Activated CD8-positive, alpha-beta memory T cell treated with anti-CD3 and anti-CD28 coated beads for 36 hours (primary cell): ENCODE measurements at regions not wholly inside any gene's neighbourhood (a gene's known extent, or its start where the extent isn't known, plus 50 kb on each side); places are given as distances from the start of the nearest gene placed in this dataset.

Source experiments
- CTCF ChIA-PET: fragments of 350-600 bp; sonication (Branson Sonifier 250); formaldehyde crosslinking; loops from one replicate; lab custom pipeline; 2021; ENCODE audit warnings: antibody characterized with exemption; lab: Charles Lee
- POLR2A ChIA-PET: fragments of 350-600 bp; sonication (Branson Sonifier 250); formaldehyde crosslinking; loops from one replicate; lab custom pipeline; 2021; ENCODE audit warnings: antibody characterized with exemption; lab: Charles Lee

DNA sequence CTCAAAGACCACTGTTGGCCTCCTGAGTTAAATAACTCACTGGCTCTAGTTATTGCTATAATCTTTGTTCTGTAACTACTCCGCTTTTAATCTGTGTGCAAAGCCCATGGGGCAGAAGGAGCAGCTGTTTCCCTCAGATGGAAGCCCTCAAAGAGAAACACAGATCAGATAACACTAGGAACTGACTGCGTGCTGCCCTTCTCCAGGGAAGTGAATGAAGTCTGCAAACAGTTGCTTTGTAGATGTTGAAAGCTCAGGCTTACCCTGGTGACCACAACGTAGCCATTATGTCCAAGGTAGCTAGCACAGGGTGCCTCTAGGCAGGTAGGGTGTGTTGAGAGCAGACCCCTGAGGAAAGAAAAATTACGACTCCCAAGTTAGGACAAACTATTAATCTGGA lies 152.3 kb upstream of the STAC start:
- CTCF ChIA-PET, result no interaction called here
- POLR2A ChIA-PET, result no interaction called here

DNA sequence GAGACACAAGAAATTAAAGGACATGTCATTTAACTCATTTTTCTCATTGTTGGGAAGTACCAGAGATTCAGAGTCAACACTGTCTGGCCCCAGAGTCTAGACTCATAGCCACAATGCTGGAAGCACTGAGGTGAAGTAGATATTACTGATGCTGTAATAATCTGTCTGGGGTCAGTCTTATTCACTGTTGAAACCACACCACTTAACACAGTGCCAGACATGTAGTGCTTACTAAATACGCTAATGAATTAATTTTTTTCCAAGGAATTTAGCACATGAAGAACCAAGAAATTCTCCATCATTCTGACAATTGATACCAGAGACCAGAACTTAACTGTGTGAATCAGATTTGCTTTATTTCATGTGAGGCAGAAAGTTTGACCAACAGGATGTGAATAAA lies 150.8 kb upstream of the STAC start:
- POLR2A ChIA-PET, result no interaction called here
- CTCF ChIA-PET, result no interaction called here

DNA sequence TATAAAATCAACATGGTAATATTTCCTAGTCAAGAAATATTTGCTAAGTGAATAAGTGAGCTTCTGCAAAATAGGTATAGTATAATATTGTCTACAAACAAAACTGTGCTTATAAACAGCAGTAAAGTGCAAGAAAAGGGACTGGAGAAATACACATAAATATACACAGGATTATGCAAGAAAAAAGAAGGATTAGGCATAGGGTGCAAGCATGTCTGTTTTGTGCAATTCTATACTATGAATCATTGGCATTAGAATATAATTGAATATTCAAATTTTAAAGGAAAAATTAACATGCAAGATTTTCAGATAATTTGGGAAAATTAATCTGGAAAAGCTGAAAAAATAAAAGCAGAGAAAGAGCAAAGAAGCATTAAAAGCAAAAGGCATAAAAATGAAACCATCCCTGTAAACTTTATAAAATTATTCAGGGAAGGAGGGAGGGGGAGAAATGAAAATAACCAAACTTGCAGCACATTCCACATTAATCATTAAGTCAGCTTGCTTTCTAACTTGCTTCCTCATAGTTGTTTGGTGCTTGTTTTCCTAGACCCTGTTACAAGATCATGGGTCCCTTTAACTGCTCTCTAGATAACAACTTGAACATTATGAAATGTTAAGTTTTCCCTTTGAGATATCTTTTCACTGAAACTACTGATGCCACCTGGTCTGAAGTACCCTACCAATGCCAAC lies 147.4 kb upstream of the STAC start:
- POLR2A ChIA-PET, result no interaction called here
- CTCF ChIA-PET, result no interaction called here

DNA sequence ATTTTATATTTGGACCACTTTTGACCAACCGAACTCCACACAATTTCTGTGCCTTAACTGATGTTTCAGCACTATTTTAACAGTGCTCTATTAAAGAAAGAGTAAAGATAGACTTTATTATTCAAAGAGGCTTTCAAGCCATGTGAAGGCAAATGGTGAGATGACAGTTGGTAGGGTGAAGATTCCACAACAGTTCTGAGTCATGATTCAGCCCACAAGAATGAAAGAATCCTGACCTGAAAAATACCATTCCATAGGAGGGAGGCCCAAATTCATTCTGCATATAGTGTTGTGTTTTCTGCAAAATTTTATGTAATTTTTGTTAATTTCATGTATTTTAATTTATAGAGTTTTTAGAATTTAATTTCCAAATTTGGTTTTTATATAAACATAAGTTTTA lies 135.6 kb upstream of the STAC start:
- ChIA-PET POLR2A (no interaction called here), CTCF (no interaction called here)

DNA sequence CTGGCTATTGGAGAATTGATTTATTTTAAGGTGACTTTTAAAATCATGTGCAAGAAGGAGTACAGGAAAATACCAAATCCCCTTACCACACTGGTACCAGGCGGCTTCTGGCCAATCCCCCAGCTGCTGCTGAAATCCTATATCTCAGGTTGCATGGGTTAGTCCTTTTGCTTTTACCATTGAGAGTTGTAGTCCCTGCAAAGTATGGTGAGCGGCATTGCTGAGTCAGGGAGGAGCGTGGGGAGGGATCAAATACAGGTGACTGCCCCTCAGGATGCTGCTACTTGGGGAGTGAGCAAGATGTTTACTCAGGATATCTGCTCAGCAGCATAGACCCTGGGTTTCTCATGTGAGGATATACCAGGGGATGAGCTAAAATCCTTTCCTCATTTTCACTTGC lies 131.9 kb upstream of the STAC start:
- CTCF ChIA-PET, result no interaction called here
- POLR2A ChIA-PET, result no interaction called here

DNA sequence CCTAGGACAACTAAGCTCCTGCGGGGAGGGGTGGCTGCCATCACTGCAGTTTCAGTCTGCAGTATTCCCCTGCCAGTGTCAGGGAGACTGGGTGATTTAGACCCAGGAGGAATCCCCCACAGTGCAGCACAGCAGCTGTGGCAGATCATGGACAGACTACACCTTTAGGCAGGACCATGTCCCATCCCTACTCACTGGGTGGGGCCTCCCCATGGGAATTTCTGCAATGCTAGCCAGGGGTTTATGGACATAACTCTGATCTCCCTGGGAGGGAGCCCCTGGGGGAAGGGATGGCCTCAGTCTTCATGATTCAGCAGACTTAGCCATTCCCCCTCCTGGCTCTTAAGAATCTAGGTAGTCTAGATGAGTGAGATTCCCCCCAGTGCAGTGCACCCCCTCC lies 130.1 kb upstream of the STAC start:
- ChIA-PET POLR2A (no interaction called here), CTCF (no interaction called here)

DNA sequence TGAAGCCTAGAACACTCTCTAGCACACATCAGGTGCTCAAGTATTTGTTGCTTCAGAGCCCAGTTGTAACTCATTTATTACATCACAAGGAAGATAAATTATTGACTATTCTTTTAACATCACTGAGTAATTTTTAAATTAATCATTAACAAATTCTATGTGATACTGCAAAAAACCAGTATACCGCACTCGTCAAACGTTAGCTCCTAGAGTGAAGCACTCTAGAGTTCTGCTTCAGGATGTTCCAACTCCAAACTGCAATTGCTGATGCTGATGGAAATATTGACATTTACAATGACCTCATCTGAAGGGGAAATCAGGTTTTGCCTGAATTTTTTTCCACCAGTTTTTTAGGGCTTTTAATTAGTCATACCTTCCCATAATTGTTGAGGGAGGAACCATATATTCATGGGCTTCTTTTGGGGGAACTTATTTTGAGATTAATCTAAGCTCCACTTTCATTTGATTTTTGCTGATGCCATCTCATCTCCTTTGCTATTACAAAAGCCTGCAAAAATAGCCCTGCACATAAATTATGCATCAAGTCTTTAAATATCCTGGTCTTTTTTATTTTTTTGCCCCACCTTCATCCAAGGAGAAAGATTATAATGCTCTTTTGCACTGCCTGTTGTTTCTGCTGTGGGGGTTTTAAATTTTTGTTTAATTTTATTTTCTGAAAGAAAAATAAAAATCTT lies 123.0 kb upstream of the STAC start:
- ChIA-PET CTCF (no interaction called here), POLR2A (no interaction called here)

DNA sequence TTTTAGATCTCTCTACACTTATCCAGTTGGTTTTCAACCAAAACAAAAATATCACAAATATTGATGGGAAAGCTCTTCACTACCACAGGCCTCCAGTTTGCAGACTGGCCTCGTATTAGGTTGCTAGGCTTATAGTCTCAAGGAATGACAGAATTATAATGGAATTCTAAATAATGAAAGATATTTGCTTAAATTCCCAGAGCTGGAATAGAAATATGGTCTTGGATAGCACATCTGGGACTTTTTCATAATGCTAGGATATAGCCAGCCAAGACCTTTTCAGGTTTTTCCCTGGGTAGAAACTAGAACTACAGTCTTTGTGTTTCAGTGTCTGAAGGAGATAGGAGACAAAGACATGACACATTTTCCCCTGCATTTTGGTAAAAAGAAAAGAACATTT lies 121.9 kb upstream of the STAC start:
- ChIA-PET CTCF (no interaction called here), POLR2A (no interaction called here)

DNA sequence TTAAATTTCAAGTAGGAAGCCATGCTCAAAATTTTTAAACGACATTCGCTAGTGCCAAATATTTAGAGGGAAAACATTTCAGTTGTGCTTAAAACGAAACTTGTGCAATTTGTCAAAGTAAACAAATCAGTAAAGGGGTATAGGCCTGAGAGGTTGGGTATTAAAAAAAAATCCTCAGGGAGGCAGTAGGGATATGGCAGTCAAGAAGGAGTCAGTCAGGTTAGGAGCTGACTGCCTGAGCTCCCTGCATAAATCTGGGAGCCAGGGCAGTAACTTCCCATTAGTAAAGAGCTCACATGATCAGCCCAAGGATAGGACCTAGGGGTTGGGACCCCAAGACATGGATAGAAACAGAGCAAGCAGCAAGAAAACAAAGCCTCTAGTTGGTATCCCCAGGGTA lies 120.7 kb upstream of the STAC start:
- POLR2A ChIA-PET, result no interaction called here
- CTCF ChIA-PET, result no interaction called here

DNA sequence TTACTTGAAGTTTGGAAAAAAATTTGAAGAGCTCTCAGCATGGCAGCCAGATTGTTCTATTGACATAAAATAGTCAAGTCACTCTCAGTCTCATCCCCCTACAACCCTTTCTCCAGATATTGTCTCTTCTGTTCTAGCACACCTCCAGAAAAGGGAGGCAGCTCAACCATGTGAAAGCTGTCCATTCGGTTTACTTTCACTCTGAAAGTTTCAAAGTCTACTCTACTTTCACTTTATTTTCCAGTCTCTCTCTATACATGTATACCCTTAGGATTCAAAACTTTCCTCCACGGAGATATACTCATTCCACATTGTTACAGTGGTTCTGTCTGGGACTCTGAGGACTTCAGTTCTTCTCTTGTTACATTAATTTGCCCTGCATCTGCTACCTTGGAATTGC lies 111.0 kb upstream of the STAC start:
- POLR2A ChIA-PET, result no interaction called here

DNA sequence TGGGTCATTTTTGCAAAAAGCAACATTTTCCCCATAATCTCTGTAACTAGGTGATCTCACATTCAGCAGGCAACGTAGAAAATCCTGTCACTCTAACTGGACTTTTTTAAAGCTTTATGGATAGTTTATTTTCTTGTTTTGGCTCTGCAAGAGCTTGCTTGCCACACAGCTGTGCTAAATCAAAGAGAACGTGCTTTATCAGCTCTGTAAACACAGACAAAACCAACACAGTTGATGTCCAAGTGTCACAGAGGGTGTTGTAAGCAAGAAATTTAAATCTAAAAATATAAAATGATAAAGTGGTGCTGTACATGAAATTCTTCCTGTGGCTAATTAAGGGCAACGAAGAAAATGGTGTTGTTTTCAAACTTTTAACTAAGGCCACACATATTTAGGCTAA lies 97.5 kb upstream of the STAC start:
- POLR2A ChIA-PET, result no interaction called here
- CTCF ChIA-PET, result no interaction called here

More for the DNA sequence above, 111.0 kb upstream of the STAC start:
- CTCF ChIA-PET, result no interaction called here

DNA sequence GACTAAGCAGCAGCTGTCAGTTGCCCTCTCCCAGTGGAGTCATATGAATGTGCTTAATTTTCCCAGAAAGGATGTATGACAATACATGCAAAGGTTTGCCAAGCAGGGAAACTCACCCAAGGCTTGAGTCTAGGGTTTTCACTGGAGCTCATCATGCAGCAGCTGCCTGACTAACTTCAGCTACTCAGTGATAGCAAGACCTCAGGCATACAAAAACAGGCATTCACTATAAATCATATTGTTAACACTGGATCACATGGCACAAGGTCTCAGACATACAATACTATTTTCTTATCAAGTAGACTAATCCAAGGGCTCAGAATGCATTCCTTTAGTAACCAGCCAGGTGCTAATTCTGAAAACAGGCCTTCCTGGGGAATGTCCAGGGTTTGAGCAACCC lies 85.0 kb upstream of the STAC start:
- POLR2A ChIA-PET, result no interaction called here
- CTCF ChIA-PET, result no interaction called here

DNA sequence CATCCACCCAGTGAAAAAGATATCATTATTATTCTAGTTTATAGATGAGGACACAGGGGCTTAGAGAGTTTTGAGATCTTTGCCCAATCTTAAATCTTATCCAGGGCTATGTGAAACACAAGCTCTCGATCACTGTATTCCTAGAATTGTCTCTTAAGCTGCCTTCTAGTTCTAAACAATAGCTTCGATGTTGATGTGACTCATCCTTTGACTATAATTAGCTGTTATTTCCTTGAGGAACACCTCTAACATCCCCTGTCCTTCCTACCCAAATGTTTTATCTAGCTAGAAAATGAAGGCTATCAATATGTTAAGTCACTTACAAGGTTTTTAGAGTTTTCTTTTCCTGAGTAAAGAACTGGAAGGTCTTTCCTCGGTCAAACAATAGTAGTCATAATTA lies 83.1 kb upstream of the STAC start:
- CTCF ChIA-PET, result no interaction called here

DNA sequence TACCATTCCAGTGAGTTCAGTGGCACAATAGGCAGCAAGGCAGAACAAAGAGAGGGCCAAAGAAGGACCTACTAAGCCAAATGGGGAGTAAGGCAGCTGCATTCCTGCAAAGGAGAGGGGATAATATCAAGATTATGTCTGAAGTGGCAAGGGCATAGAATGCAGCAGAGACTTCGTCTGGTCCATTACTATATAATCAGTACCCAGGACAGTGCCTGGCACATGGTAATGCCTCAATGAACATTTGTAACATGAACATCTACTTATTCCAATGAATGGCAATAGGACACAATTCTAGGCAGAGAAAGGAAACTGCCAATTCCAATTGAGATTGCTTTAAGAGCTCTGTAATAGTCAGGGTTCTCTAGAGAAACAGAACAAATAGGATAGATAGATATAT lies 82.1 kb upstream of the STAC start:
- ChIA-PET POLR2A (no interaction called here), CTCF (no interaction called here)

More for the DNA sequence above, 83.1 kb upstream of the STAC start:
- POLR2A ChIA-PET, result no interaction called here

DNA sequence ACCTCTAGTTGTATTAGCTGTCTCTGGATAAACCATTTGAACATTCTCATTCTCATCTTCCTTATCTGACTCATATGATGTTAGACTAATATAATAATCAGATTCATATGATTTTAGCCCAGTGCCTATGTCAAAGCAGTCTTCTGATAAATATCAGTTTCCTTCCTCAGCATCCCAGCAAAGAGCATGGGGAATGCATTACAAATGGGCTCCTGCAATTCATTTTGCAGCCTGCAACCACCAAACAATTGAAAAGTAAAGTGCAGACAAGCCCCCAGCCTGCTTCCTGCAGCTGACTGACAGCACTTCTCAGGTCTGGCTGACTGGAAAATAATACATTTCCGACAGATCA lies 78.2 kb upstream of the STAC start:
- ChIA-PET CTCF (no interaction called here), POLR2A (no interaction called here)

DNA sequence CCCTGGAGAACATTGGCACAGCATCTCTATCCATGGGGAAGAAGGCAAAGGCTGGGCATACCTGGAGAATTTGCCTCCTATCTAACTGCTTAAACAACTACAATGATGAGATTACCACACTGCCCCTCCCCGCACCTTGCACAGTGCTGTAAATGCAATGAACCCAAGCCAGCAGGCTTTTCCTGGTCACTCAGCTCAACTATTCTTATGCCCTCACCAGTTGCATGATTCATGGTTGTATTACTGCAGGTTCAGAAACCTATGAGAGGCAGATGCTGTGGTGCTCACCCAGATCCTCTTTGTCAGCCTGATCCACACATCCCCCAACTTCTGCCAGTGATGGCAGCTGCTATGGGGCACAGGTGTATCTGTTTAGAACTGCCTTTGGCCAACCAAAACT lies 77.7 kb upstream of the STAC start:
- CTCF ChIA-PET, result no interaction called here
- POLR2A ChIA-PET, result no interaction called here

DNA sequence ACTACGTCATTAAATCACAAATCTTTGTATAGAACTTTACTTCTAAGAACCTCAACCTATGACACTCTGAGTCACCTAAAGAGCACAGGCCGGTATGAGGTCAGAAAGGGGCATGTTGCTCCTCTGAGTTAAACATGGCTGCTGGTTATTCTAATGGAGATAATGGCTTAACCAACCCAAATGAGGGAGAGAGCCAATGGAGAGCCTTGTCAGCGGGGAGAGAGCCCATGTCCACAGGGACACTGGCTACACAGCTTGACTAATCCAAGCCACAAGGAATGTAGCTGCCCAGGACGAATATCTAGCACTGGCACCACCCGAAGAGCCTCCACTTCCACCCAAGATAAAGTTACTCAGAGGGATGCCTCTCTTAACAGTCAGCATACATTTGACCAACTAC lies 77.0 kb upstream of the STAC start:
- POLR2A ChIA-PET, result no interaction called here
- CTCF ChIA-PET, result no interaction called here

DNA sequence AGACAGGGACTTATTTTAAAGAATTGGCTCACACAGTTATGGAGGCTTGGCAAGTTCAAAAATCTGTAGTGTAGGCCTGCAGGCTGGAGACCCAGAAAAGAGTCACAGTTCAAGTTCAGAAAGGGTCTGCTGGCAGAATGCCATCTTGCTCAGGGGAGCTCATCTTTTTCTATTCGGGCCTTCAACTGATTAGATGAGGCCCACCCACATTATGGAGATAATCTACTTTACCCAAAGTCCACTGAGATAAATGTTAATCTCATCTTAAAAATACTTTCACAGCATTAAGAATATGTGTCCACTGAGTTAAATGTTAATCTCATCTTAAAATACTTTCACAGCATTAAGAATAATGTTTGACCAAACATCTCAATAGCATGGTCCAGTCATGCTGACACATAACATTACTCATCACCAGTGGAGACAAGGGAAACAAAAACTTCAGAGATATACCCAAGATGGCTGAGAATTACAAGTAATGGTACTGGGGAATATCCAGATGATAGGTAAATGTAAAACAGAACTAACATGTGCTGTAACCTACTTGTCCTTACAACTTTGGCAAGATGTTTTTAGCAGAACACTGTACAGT lies 74.3 kb upstream of the STAC start:
- ChIA-PET CTCF (no interaction called here), POLR2A (no interaction called here)

DNA sequence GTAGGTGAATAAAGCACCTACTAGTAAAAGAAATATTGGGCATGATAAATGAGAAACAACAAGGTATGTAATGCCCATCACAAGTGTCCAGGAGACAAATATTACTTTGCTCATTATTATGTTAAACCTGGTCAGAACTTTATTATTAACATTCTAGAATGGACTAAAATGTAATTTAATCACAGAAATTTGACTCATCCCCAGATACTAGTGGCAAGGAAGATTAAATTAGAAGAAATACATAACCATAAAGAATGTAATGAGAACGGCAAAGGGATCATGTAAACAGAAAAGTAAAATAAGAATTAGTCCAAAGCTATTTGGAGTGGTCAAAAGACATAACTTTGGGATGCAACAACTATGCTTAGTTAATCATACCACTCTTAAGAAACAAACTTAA lies 71.2 kb upstream of the STAC start:
- ChIA-PET POLR2A (no interaction called here), CTCF (no interaction called here)

DNA sequence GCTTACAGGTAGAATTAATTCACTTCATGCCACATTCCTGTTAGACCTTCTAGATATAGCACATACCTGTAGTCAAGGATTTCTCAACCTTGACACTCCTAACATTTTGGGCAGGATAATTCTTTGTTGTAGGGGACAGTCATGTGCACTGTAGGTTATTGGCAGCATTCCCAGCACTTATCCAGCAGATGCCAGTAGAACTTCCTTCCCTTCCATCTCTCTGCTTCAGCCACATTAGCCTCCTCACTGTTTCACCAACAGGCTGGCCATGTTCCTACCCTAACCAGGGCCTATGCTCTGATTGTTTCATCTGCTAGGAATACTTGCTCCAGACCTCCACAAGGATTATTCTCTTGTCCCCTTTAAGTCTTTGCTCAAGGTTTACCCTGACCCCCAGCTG lies 68.0 kb upstream of the STAC start:
- ChIA-PET CTCF (no interaction called here), POLR2A (no interaction called here)

DNA sequence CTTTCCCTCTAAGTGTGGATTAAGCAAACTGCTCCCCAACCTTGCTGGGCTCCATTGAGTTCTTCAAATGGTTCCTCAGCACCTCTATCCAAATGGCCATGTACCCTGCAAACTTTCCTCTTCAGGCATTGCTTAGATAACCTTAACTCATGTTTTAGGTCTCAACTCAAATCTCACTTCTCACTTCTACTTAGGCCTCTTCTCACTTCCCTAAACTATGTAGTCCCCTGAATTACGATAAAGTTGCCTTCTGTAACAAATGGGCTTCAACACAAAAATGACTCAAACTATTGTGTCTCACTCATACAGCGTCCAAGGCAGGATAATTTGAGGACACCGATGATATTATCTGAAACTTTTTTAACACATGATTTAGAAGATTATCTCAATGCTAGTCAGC lies 62.4 kb upstream of the STAC start:
- ChIA-PET CTCF (no interaction called here), POLR2A (no interaction called here)
